GM19395 (cell line): ENCODE measurements at regions not wholly inside any gene's neighbourhood (a gene's known extent, or its start where the extent isn't known, plus 50 kb on each side); places are given as distances from the start of the nearest gene placed in this dataset.
"Not testable (repeated sequence)": the region's sequence is repeated elsewhere in the genome, so short reads cannot be mapped to it uniquely, and the experiment has no call there.

Source experiments
- ATAC-seq: cut with Tn5 transposase; IDR thresholded peaks from one replicate; pipeline ENCODE4 v1.9.1; 2021; ENCODE audit warnings: mild to moderate bottlenecking, moderate library complexity; ENCODE audit not compliant: unreplicated experiment

DNA sequence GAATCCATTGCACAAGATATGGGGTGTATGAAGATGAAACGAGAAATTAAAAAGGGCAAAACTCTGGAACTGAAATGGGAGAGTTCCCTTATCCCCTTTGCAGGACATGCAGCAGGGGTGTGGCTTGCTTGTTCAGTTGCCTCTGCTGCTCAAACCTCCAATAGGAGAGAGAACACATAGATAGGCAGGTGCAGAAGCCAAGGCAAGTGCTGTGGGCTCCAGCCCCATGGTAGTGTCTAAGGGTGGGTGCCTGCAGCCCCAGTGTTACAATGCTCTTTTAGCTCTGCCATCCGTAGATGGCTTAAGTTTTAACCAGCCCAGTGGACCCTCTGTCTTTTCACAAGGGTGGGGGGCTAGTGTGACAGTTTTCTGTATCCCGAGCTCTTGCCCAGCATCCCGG lies 69.7 kb downstream of the CMAS start:
- no peak for ATAC-seq

DNA sequence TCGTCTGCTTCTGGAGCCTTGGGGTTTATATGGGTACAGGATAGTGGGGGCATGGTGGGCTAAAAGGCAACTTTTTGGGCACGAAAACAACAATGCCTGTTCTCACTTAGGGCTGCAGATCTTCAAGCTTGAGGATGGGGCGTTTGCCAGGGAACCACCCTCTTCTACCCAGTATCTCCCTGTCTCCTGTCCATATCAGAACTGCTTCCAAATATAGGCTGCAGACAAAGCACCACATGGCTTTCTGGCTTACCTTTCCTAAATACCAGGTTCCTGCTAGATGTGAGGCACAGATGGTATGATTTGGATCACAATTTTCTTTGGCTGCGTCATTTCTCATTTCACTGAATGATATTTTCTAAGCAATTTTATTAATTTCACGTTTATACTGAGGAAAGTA lies 70.4 kb downstream of the CMAS start:
- ATAC-seq: no peak

- ATAC-seq: no peak
These were observed 71.7 kb downstream of the CMAS start for GRCh38 chr12:22117563-22118237.

DNA sequence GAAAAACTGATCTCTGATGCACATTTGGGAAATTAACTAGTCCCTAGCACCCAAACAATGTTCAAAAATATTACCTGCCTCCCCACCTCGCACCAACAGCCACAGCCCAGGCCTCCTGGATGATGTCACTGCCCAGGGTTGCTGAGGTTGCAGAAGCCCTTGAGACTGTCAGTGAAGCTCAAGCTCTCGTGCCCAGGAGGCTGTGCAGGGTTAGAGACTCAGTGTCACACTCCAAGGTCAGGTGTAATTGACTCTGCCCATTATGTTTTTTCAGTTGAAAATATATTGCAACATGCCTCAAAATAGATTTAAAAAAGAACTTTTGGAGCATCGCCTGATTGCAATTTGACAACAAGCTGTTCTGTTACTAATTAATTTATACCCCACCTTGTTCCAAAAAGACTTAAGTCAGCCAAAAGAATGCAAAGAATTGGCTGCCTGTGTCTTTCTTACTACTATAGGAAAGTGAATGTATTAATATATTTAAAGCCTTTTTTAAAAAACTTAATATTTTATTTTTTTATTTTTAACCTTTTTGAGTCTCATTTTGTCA lies 72.3 kb downstream of the CMAS start:
- no peak for ATAC-seq

GRCh38 chr12:22121224-22121623 lies 75.2 kb downstream of the CMAS start:
- ATAC-seq: peak; percentile 62

DNA sequence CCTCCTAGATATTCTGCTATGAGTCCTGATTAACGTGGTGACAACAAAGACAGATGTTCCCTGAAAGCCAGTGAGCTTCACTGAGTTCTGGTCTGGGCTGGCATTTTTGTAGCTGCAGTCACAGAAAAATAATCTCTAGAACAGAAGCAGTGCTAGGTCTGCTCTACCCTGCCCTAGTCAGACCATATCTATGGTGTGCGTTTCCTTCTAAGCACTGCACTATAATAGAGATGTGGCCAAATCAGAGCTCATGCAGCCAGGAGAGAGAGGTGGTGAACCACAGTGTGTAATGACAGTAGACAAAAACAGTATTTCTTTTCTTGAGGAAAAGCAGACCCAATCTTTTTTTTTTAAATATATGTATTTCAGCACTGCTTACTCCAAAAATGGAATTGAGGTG lies 76.3 kb downstream of the CMAS start:
- ATAC-seq: no peak

DNA sequence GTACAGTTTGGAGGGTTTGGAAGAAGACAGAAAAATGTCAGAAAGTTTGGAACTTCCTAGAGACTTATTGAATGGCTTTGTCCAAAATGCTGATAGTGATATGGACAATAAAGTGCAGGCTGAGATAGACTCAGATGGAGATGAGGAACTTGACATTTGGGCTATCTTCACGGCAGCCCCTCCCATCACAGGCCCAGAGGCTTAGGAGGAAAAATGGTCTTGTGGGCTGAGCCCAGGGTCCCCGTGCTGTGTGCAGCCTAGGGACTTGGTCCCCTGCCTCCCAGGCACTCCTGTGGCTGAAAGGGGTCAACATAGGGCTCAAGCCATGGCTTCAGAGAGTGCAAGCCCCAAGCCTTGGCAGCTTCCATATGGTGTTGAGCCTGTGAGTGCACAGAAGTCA lies 79.0 kb downstream of the CMAS start:
- ATAC-seq: no peak

GRCh38 chr12:22126101-22126500 lies 80.1 kb downstream of the CMAS start:
- ATAC-seq: not testable (repeated sequence)

DNA sequence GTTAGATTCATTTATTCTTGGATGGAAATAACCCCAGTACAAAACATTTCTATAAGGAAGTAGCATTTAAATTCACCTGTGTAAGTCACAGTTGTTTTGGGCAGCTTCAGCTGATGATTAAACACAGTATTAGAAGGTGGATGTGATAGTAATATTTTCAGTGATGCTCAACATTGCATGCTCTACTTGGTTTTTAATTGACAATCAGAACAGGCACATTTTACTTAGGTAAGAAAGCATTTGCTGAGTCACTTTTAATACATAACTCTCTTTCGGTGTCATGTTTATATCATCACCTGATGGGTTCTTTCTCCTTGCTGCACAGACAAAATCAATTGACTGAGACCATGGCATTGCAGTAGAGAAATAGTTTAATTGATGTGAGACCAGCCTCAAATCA lies 80.7 kb downstream of the CMAS start:
- no peak for ATAC-seq

DNA sequence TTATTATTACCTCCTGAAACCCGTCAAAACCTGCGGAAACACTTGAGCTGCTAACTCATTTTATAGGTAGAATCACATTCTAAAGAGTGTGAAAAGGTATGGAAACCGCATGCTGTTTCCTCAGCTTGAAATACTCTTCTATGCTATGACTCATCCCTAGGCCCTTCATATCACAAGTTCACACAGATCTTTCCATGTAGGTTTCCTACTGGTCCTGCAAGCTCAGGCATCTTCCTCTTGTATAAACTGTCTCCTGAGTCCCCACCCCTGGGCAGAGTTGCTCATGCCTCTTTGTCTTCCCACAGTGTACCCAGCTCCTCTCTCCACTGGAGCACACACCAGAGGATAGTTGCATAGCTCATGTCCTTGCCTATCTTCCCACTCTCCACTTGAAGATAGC lies 84.7 kb downstream of the CMAS start:
- no peak for ATAC-seq

DNA sequence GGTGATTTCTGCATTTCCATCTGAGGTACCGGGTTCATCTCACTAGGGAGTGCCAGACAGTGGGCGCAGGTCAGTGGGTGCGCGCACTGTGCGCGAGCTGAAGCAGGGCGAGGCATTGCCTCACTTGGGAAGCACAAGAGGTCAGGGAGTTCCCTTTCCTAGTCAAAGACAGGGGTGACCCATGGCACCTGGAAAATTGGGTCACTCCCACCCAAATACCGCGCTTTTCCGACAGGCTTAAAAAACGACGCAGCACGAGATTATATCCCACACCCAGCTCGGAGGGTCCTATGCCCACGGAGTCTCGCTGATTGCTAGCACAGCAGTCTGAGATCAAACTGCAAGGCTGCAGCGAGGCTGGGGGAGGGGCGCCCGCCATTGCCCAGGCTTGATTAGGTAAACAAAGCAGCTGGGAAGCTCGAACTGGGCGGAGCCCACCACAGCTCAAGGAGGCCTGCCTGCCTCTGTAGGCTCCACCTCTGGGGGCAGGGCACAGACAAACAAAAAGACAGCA lies 90.6 kb downstream of the CMAS start:
- not testable (repeated sequence) for ATAC-seq
